ENCODE measurements at regions not wholly inside any gene's neighbourhood (a gene's known extent, or its start where the extent isn't known, plus 50 kb on each side); places are given as distances from the start of the nearest gene placed in this dataset.

DNA sequence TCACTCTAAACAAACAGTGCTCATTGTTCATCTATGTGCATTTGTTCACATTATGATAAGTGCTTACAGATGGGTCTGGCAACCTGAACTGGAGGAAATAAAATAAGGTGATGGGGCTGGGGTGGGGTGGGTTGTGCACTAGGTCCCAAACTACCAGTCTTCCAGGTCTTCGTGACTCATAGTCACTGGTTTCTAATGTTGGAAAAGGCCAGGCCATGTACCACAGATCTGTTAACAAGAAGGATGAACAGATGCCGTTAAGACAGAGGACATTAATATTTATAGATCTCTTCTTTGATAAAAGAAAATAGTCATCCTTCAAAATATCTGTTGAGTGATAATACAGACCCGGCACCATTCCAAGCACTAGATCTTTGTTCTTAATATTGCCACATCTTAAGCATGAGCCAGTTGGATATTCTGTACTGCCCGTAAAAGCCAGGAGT, 71.4 kb upstream of the STARD4 start:
- TF ChIP-seq, protein P1, sequence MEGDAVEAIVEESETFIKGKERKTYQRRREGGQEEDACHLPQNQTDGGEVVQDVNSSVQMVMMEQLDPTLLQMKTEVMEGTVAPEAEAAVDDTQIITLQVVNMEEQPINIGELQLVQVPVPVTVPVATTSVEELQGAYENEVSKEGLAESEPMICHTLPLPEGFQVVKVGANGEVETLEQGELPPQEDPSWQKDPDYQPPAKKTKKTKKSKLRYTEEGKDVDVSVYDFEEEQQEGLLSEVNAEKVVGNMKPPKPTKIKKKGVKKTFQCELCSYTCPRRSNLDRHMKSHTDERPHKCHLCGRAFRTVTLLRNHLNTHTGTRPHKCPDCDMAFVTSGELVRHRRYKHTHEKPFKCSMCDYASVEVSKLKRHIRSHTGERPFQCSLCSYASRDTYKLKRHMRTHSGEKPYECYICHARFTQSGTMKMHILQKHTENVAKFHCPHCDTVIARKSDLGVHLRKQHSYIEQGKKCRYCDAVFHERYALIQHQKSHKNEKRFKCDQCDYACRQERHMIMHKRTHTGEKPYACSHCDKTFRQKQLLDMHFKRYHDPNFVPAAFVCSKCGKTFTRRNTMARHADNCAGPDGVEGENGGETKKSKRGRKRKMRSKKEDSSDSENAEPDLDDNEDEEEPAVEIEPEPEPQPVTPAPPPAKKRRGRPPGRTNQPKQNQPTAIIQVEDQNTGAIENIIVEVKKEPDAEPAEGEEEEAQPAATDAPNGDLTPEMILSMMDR (IDR thresholded peaks at IDR 0.05), result no peak
- no peak for TF ChIP-seq POLR2A (IDR thresholded peaks at IDR 0.05; ENCODE audit: low read depth)

Measured in esophagus muscularis mucosa (tissue), 3 donors.